H1 (cell line): ENCODE measurements at regions not wholly inside any gene's neighbourhood (a gene's known extent, or its start where the extent isn't known, plus 50 kb on each side); places are given as distances from the start of the nearest gene placed in this dataset.

ENCODE experiments used
- CHD7 ChIP-seq: fragments of 300-600 bp; sonication (generic); IDR thresholded peaks from 2 replicates; pipeline ENCODE4 v1.7.1; 2012; ENCODE audit warnings: low read length, moderate library complexity, mild to moderate bottlenecking, inconsistent platforms; ENCODE audit not compliant: insufficient replicate concordance
- GTF2F1 ChIP-seq: IDR thresholded peaks from 2 replicates; pipeline ENCODE4 v1.6.1; 2012; ENCODE audit warnings: low read depth, low read length, improper control_type of control experiment, borderline replicate concordance
- HDAC2 ChIP-seq, 2 experiments: fragments of 300-600 bp in 1 of 2; sonication (generic) in 1 of 2; IDR thresholded peaks; 2 replicates each; pipeline ENCODE4 v1.6.1; 2011 to 2012; ENCODE audit warnings: low read depth in 2 of 2, low read length in 2 of 2, mild to moderate bottlenecking in 2 of 2, moderate library complexity in 2 of 2, borderline replicate concordance in 1 of 2, inconsistent platforms in 1 of 2
- KDM5A ChIP-seq: fragments of 200-600 bp; IDR thresholded peaks from 2 replicates; pipeline ENCODE4 v1.7.1; 2012; ENCODE audit warnings: mild to moderate bottlenecking, low read length, inconsistent platforms, mixed read lengths
- MAX ChIP-seq: IDR thresholded peaks from 2 replicates; pipeline ENCODE4 v1.6.1; 2012; ENCODE audit warnings: inconsistent platforms
- RBBP5 ChIP-seq: IDR thresholded peaks from 2 replicates; pipeline ENCODE4 v1.7.1; 2012; ENCODE audit warnings: low read depth, mild to moderate bottlenecking, inconsistent platforms, low read length, moderate library complexity, borderline replicate concordance
- RNF2 ChIP-seq: fragments of 200-900, 300-1000 bp; sonication (generic); IDR thresholded peaks from 2 replicates; pipeline ENCODE4 v1.7.1; 2016; ENCODE audit warnings: borderline replicate concordance, low read depth, mild to moderate bottlenecking, antibody characterized with exemption, low read length; ENCODE audit not compliant: poor library complexity, severe bottlenecking; ENCODE audit errors: missing control alignments
- SUZ12 ChIP-seq: fragments of 200-600 bp; sonication (generic); IDR thresholded peaks from 2 replicates; pipeline ENCODE4 v1.6.1; 2012; ENCODE audit warnings: mild to moderate bottlenecking, inconsistent platforms, low read length, moderate library complexity, mixed read lengths
- TBP ChIP-seq: IDR thresholded peaks from 2 replicates; pipeline ENCODE4 v1.6.1; 2011; ENCODE audit warnings: low read depth, low read length, improper control_type of control experiment

GRCh38 chr6:28767691-28768090 is 156.1 kb downstream of the TRIM27 start (continued):
- no peak for TF ChIP-seq CHD7
- peak; percentile 51 for TF ChIP-seq RNF2
- TF ChIP-seq MAX: no peak
- TF ChIP-seq RBBP5: no peak
- TF ChIP-seq TBP: no peak
- TF ChIP-seq KDM5A: no peak
- peak; percentile 19; the same call in 1 of the 2 replicates for TF ChIP-seq SUZ12
- no peak for TF ChIP-seq HDAC2 (IDR thresholded peaks at IDR 0.05; ENCODE audit: borderline replicate concordance in 1 of 2, low read depth in 2 of 2, low read length in 2 of 2)
- no peak for TF ChIP-seq GTF2F1
